Lung (tissue), 11 donors: ENCODE measurements at regions not wholly inside any gene's neighbourhood (a gene's known extent, or its start where the extent isn't known, plus 50 kb on each side); places are given as distances from the start of the nearest gene placed in this dataset.

Experiments
- ATAC-seq: fragments of 200-7000 bp; cut with Tn5 transposase; one replicate; pipeline ENCODE4 v1.9.1; 2020; ENCODE audit warnings: moderate number of reproducible peaks; ENCODE audit not compliant: insufficient read depth, low FRiP score
- DNase-seq, 3 donors: peaks; one replicate each; pipeline ENCODE4 v3.0.0-alpha.2; 2013 to 2017
- H3K27ac ChIP-seq, 2 donors: one replicate each; pipeline ENCODE4 v1.5.1; 2013; ENCODE audit warnings: mild to moderate bottlenecking in 2 of 2, moderate library complexity in 2 of 2, control low read depth in 1 of 2, inconsistent platforms in 1 of 2, low read depth in 1 of 2, low read length in 1 of 2
- H3K27me3 ChIP-seq, 3 donors: one replicate each; pipeline ENCODE4 v1.5.1; 2013; ENCODE audit warnings: low read length in 2 of 3; ENCODE audit not compliant: control insufficient read depth in 3 of 3, insufficient read depth in 3 of 3
- H3K36me3 ChIP-seq, 4 donors: one replicate each; pipeline ENCODE4 v1.5.1; 2013; ENCODE audit warnings: low read length in 4 of 4, mild to moderate bottlenecking in 1 of 4, moderate library complexity in 1 of 4; ENCODE audit not compliant: control insufficient read depth in 4 of 4, insufficient read depth in 4 of 4
- H3K4me1 ChIP-seq, 5 donors: one replicate each; pipeline ENCODE4 v1.5.1; 2013; ENCODE audit warnings: low read length in 5 of 5, mild to moderate bottlenecking in 2 of 5, moderate library complexity in 1 of 5; ENCODE audit not compliant: control insufficient read depth in 5 of 5, insufficient read depth in 5 of 5
- H3K4me3 ChIP-seq: one replicate; pipeline ENCODE4 v1.5.1; 2013; ENCODE audit warnings: mild to moderate bottlenecking, control low read depth, moderate library complexity
- H3K9ac ChIP-seq, 2 donors: one replicate each; pipeline ENCODE4 v1.5.1; 2013; ENCODE audit warnings: low read length in 2 of 2, control low read depth in 1 of 2; ENCODE audit not compliant: insufficient read depth in 1 of 2
- H3K9me3 ChIP-seq, 4 donors: one replicate each; pipeline ENCODE4 v1.5.1; 2013; ENCODE audit warnings: low read length in 3 of 4, mild to moderate bottlenecking in 1 of 4, moderate library complexity in 1 of 4; ENCODE audit not compliant: control insufficient read depth in 4 of 4, insufficient read depth in 3 of 4
- CTCF ChIP-seq: IDR thresholded peaks from 2 replicates; pipeline ENCODE4 v1.5.1; 2012; ENCODE audit warnings: mild to moderate bottlenecking; ENCODE audit errors: control extremely low read depth, extremely low read depth
- WGBS, 2 donors: extraction: QIAGEN DNeasy Blood & Tissue Kit; methylation state at CpG; one replicate each; pipeline ENCODE4 v1.1.7; 2013; 5-methylcytosine and 5-hydroxymethylcytosine counted together
- donor health status: control.
- donor health status: control.
- donor health status: Bipolar disorder and iron deficiency.
- donor health status: healthy.
- donor health status: DM: yes; HTN: yes; CAD: no.

GRCh38 chr15:93302080-93302765 lies 213.2 kb upstream of the RGMA start:
- H3K27me3 ChIP-seq, result no peaks in the 10 kb centered on the region
- TF ChIP-seq CTCF, result no peak
- DNase-seq (no peak), ATAC-seq (no peak)
- H3K4me1 ChIP-seq, result peaks cover 0 to 3% (median 0%) of the 10 kb centered on the region in 5 donors
- H3K27ac ChIP-seq, result no peak overlapping the region
- 71 to 81% methylated on average over 6 of the region's 6 CpGs for WGBS, 2 donors
- peaks cover 0 to 2% (median under 1%) of the 10 kb centered on the region in 4 donors for H3K9me3 ChIP-seq
- no peaks in the 10 kb centered on the region for H3K36me3 ChIP-seq
- H3K9ac ChIP-seq, result no peak overlapping the region
- H3K4me3 ChIP-seq, result no peak overlapping the region

- TF ChIP-seq CTCF, result no peak
- peaks cover 0 to 2% (median under 1%) of the 10 kb centered on the region in 4 donors for H3K9me3 ChIP-seq
- H3K4me1 ChIP-seq, result peaks cover 0 to 5% (median 0%) of the 10 kb centered on the region in 5 donors
- ATAC-seq (no peak), DNase-seq (peak in 2 of 3 donors; percentile 25 to 69)
- H3K27me3 ChIP-seq, result no peaks in the 10 kb centered on the region
- no peak overlapping the region for H3K9ac ChIP-seq
- H3K4me3 ChIP-seq, result no peak overlapping the region
- no peak overlapping the region for H3K27ac ChIP-seq
- 47 to 72% methylated on average over 3 of the region's 3 CpGs for WGBS, 2 donors
- no peaks in the 10 kb centered on the region for H3K36me3 ChIP-seq
Observed at GRCh38 chr15:93300796-93301195, 211.8 kb upstream of the RGMA start.

GRCh38 chr15:93299675-93300074 lies 210.7 kb upstream of the RGMA start:
- no peaks in the 10 kb centered on the region for H3K36me3 ChIP-seq
- peaks cover 0 to 5% (median 0%) of the 10 kb centered on the region in 5 donors for H3K4me1 ChIP-seq
- no peaks in the 10 kb centered on the region for H3K27me3 ChIP-seq
- 97 to 98% methylated on average over 6 of the region's 6 CpGs for WGBS, 2 donors
- TF ChIP-seq CTCF, result no peak
- no peak overlapping the region for H3K9ac ChIP-seq
- DNase-seq, result no peak
- H3K4me3 ChIP-seq, result no peak overlapping the region
- peaks cover 0 to 2% (median under 1%) of the 10 kb centered on the region in 4 donors for H3K9me3 ChIP-seq
- ATAC-seq, result no peak
- H3K27ac ChIP-seq, result no peak overlapping the region
